ENCODE measurements at regions not wholly inside any gene's neighbourhood (a gene's known extent, or its start where the extent isn't known, plus 50 kb on each side); places are given as distances from the start of the nearest gene placed in this dataset.
"Not testable (repeated sequence)": the region's sequence is repeated elsewhere in the genome, so short reads cannot be mapped to it uniquely, and the experiment has no call there.

- no peaks in the 10 kb centered on the region for H3K36me3 ChIP-seq (ENCODE audit: insufficient read depth, low read length)
- no peaks in the 10 kb centered on the region for H3K4me1 ChIP-seq (ENCODE audit: insufficient read depth, low read length)
- no peak overlapping the region for H2AFZ ChIP-seq (ENCODE audit: low read depth, low read length)
- H3K27me3 ChIP-seq (ENCODE audit: insufficient read depth, low read length): no peaks in the 10 kb centered on the region
- no peaks in the 10 kb centered on the region for H3K9me3 ChIP-seq (ENCODE audit: low read length)
- no peak overlapping the region for H3K4me3 ChIP-seq (ENCODE audit: low read length)
Observed at GRCh38 chr16:6751191-6751590, 581.5 kb upstream of the RBFOX1 start.

DNA sequence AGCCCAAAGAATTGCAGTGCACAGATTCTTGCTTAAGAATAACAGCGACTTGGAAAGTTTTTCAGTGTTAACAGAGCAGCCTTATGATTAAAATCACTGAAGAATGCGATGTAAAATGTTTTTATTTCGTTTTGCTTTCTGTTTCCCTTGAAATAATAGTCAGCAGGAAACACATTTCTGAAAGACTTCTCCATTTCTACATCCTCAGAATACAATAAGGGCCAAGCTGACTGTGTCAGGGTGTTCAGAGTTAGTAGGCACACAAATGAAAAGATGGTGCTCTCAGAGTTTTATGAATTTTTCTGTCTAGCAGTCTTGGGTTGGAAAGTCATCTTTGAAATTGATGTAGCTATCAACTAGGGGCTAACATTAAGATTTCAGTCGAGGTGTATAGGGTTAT is 582.9 kb upstream of the RBFOX1 start:
- Histone ChIP-seq H3K9me3 (ENCODE audit: low read length) (no peaks in the 10 kb centered on the region), H3K4me3 (ENCODE audit: low read length) (no peak overlapping the region), H2AFZ (ENCODE audit: low read depth, low read length) (no peak overlapping the region), H3K27me3 (ENCODE audit: insufficient read depth, low read length) (no peaks in the 10 kb centered on the region), H3K36me3 (ENCODE audit: insufficient read depth, low read length) (no peaks in the 10 kb centered on the region), H3K4me1 (ENCODE audit: insufficient read depth, low read length) (no peaks in the 10 kb centered on the region)

DNA sequence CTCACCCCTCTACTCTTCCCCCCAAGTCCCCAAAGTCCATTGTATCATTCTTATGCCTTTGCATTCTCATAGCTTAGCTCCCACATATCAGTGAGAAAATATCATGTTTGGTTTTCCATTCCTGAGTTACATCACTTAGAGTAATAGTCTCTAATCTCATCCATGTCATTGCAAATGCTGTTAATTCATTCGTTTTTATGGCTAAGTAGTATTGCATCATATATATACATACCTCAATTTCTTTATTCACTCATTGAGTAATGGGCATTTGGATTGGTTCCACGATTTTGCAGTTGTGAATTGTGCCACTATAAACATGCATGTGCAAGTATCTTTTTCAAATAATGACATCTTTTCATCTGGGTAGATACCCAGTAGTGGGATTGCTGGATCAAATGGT is 596.3 kb upstream of the RBFOX1 start:
- not testable (repeated sequence) for H3K9me3 ChIP-seq (ENCODE audit: low read length); H2AFZ ChIP-seq (ENCODE audit: low read depth, low read length)

DNA sequence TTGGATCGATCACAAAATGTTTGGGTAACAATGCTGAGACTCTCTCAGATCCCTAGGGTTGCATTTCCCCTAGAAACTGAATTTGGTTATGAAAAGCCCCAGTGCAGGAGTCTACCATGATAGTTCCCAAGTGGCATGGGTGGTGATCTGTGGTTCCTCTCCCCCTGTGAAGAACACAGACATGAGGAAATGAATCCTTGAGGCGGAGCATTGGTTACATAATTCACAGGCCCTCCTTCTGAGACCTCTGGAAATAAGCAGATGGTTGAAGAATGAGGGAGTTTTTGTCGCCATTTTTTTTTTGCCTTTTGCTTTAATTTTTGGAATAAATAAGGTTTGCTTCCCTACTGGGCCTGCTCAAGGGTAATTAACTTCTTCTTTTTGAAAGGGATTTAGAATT is 597.0 kb upstream of the RBFOX1 start:
- H3K4me1 ChIP-seq (ENCODE audit: insufficient read depth, low read length): no peaks in the 10 kb centered on the region
- no peaks in the 10 kb centered on the region for H3K9me3 ChIP-seq (ENCODE audit: low read length)
- no peak overlapping the region for H2AFZ ChIP-seq (ENCODE audit: low read depth, low read length)
- no peaks in the 10 kb centered on the region for H3K27me3 ChIP-seq (ENCODE audit: insufficient read depth, low read length)
- H3K36me3 ChIP-seq (ENCODE audit: insufficient read depth, low read length): no peaks in the 10 kb centered on the region
- H3K4me3 ChIP-seq (ENCODE audit: low read length): no peak overlapping the region

More for the DNA sequence above, 596.3 kb upstream of the RBFOX1 start:
- not testable (repeated sequence) for H3K27me3 ChIP-seq (ENCODE audit: insufficient read depth, low read length); H3K36me3 ChIP-seq (ENCODE audit: insufficient read depth, low read length); H3K4me3 ChIP-seq (ENCODE audit: low read length); H3K4me1 ChIP-seq (ENCODE audit: insufficient read depth, low read length)

- Histone ChIP-seq H3K36me3 (ENCODE audit: insufficient read depth, low read length) (no peaks in the 10 kb centered on the region), H2AFZ (ENCODE audit: low read depth, low read length) (no peak overlapping the region), H3K4me1 (ENCODE audit: insufficient read depth, low read length) (no peaks in the 10 kb centered on the region), H3K27me3 (ENCODE audit: insufficient read depth, low read length) (no peaks in the 10 kb centered on the region), H3K9me3 (ENCODE audit: low read length) (no peaks in the 10 kb centered on the region), H3K4me3 (ENCODE audit: low read length) (no peak overlapping the region)
Observed at GRCh38 chr16:6732166-6732565, 600.5 kb upstream of the RBFOX1 start.

- Histone ChIP-seq H3K9me3 (ENCODE audit: low read length) (no peaks in the 10 kb centered on the region), H3K4me3 (ENCODE audit: low read length) (no peak overlapping the region), H3K27me3 (ENCODE audit: insufficient read depth, low read length) (no peaks in the 10 kb centered on the region), H2AFZ (ENCODE audit: low read depth, low read length) (no peak overlapping the region), H3K36me3 (ENCODE audit: insufficient read depth, low read length) (no peaks in the 10 kb centered on the region), H3K4me1 (ENCODE audit: insufficient read depth, low read length) (no peaks in the 10 kb centered on the region)
Observed at GRCh38 chr16:6728381-6728780, 604.3 kb upstream of the RBFOX1 start.

DNA sequence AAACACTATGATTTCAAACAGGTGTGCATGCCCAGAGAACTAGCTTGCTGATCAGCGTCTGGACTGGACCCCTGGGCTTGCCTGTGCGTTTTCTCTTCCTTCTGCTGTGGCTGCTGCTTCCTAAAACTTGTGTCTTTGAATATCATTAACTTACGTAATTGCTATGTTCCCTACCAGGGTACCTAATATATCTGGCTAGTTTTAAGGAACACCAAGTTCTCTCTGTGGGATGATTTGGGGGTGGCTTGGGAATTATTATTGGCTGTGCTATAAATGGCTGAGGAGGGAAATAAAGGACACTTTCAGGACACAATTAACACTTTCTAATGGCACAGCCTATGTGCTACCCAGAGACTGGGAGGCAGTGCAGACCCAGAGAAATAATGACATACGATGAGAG is 606.0 kb upstream of the RBFOX1 start:
- no peak overlapping the region for H3K4me3 ChIP-seq (ENCODE audit: low read length)
- H3K4me1 ChIP-seq (ENCODE audit: insufficient read depth, low read length): no peaks in the 10 kb centered on the region
- no peaks in the 10 kb centered on the region for H3K27me3 ChIP-seq (ENCODE audit: insufficient read depth, low read length)
- no peak overlapping the region for H2AFZ ChIP-seq (ENCODE audit: low read depth, low read length)
- no peaks in the 10 kb centered on the region for H3K9me3 ChIP-seq (ENCODE audit: low read length)
- no peaks in the 10 kb centered on the region for H3K36me3 ChIP-seq (ENCODE audit: insufficient read depth, low read length)

GRCh38 chr16:6725634-6726331 is 606.9 kb upstream of the RBFOX1 start:
- Histone ChIP-seq H3K4me1 (ENCODE audit: insufficient read depth, low read length) (no peaks in the 10 kb centered on the region), H3K36me3 (ENCODE audit: insufficient read depth, low read length) (no peaks in the 10 kb centered on the region), H2AFZ (ENCODE audit: low read depth, low read length) (no peak overlapping the region), H3K27me3 (ENCODE audit: insufficient read depth, low read length) (no peaks in the 10 kb centered on the region), H3K9me3 (ENCODE audit: low read length) (no peaks in the 10 kb centered on the region), H3K4me3 (ENCODE audit: low read length) (no peak overlapping the region)

DNA sequence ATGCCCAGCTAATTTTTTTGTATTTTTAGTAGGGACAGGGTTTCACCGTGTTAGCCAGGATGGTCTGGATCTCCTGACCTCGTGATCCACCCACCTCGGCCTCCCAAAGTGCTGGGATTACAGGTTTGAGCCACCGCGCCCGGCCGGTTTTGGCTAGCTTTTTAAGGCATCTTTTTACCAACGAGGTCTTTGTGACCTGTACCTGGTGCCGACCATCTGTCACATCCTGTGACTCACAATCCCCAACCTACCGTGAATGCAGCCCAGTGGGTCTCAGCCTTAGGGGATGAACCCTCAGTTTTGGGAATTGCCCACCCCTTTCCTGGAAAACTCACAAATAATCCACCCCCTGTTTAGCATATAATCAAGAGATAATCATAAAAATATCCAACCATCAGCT is 607.4 kb upstream of the RBFOX1 start:
- not testable (repeated sequence) for H3K36me3 ChIP-seq (ENCODE audit: insufficient read depth, low read length); H3K4me1 ChIP-seq (ENCODE audit: insufficient read depth, low read length); H3K27me3 ChIP-seq (ENCODE audit: insufficient read depth, low read length); H3K9me3 ChIP-seq (ENCODE audit: low read length); H2AFZ ChIP-seq (ENCODE audit: low read depth, low read length); H3K4me3 ChIP-seq (ENCODE audit: low read length)

DNA sequence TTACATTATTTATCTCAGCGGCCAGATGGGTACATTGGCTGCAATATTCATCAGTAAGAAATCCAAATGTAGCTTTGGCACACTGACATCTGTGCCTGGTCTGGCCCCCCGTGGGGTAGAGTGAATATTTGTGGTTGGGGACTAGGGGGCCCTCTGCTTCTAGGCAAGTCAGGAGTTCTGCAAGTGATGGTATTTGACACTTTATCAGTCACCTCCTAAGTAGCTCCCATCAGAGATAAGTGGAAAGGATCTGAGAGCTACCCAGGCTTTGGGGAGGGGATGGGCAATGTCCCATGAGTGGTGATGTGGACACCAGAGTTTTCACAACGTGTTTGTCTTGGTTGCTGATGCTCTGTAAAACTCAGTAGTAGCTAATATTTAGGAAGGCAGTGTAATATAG is 609.9 kb upstream of the RBFOX1 start:
- no peak overlapping the region for H3K4me3 ChIP-seq (ENCODE audit: low read length)
- H3K9me3 ChIP-seq (ENCODE audit: low read length): no peaks in the 10 kb centered on the region
- no peaks in the 10 kb centered on the region for H3K4me1 ChIP-seq (ENCODE audit: insufficient read depth, low read length)
- H2AFZ ChIP-seq (ENCODE audit: low read depth, low read length): no peak overlapping the region
- no peaks in the 10 kb centered on the region for H3K27me3 ChIP-seq (ENCODE audit: insufficient read depth, low read length)
- no peaks in the 10 kb centered on the region for H3K36me3 ChIP-seq (ENCODE audit: insufficient read depth, low read length)

DNA sequence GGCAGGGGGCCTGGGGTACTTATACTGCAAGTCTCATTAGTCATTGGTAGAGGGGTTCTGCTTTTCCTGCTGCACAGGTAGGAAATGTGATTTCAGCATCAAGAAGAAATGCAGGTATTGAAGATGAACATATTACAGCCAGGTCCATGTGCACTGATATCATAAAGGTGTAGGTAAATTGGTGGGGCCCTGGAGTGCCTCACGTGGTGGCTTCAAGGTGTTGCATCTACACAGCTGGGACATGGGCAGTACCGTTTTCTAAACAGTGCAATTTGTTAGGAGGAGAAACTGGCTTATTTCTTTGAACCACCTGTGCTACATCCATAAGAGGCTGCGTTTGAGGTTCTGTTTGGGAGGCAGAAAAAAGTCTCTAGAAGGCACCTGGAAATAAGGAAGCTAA is 618.1 kb upstream of the RBFOX1 start:
- Histone ChIP-seq H3K4me1 (ENCODE audit: insufficient read depth, low read length) (no peaks in the 10 kb centered on the region), H3K36me3 (ENCODE audit: insufficient read depth, low read length) (no peaks in the 10 kb centered on the region), H3K4me3 (ENCODE audit: low read length) (no peak overlapping the region), H3K9me3 (ENCODE audit: low read length) (no peaks in the 10 kb centered on the region), H2AFZ (ENCODE audit: low read depth, low read length) (no peak overlapping the region), H3K27me3 (ENCODE audit: insufficient read depth, low read length) (no peaks in the 10 kb centered on the region)

DNA sequence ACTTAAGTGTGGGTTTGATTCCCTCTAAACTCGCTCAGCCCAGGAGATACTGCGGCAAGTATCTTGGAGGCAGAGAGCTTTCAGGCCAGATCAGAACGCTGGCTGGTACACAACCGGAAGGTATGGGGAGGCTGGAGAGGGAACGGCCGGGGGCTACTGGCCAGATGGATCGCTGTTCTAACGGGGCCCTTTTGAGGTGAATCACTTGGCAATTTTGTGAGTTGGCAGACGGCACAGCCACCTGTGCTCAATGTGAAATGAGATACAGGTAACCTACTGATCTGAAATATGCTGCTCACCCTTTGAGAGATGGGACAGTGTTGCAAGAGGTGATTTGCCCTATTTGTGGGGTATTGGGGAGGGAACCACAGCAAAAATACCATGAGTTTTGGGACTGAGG is 622.9 kb upstream of the RBFOX1 start:
- Histone ChIP-seq H3K36me3 (ENCODE audit: insufficient read depth, low read length) (no peaks in the 10 kb centered on the region), H3K9me3 (ENCODE audit: low read length) (no peaks in the 10 kb centered on the region), H3K27me3 (ENCODE audit: insufficient read depth, low read length) (no peaks in the 10 kb centered on the region), H3K4me3 (ENCODE audit: low read length) (no peak overlapping the region), H3K4me1 (ENCODE audit: insufficient read depth, low read length) (no peaks in the 10 kb centered on the region), H2AFZ (ENCODE audit: low read depth, low read length) (no peak overlapping the region)

- Histone ChIP-seq H3K9me3 (ENCODE audit: low read length) (no peaks in the 10 kb centered on the region), H3K4me1 (ENCODE audit: insufficient read depth, low read length) (no peaks in the 10 kb centered on the region), H2AFZ (ENCODE audit: low read depth, low read length) (no peak overlapping the region), H3K4me3 (ENCODE audit: low read length) (no peak overlapping the region), H3K36me3 (ENCODE audit: insufficient read depth, low read length) (no peaks in the 10 kb centered on the region), H3K27me3 (ENCODE audit: insufficient read depth, low read length) (no peaks in the 10 kb centered on the region)
Observed at GRCh38 chr16:6708576-6709215, 623.9 kb upstream of the RBFOX1 start.

All from neuron (in vitro differentiated cells).